IPS-18c (cell line): ENCODE measurements at regions not wholly inside any gene's neighbourhood (a gene's known extent, or its start where the extent isn't known, plus 50 kb on each side); places are given as distances from the start of the nearest gene placed in this dataset.
A peak's percentile ranks its signal among the peaks of the same experiment; 100 is the strongest.

Experiments used
- H3K4me3 ChIP-seq: 2 replicates; pipeline ENCODE4 v1.7.0; 2013; ENCODE audit warnings: low read depth, mild to moderate bottlenecking, low read length, moderate library complexity; ENCODE audit not compliant: insufficient read depth
- H3K9me3 ChIP-seq: one replicate; pipeline ENCODE4 v1.6.1; 2013; ENCODE audit warnings: mild to moderate bottlenecking, low read length, moderate library complexity; ENCODE audit not compliant: control insufficient read depth, insufficient read depth

- Histone ChIP-seq H3K4me3 (no peak overlapping the region), H3K9me3 (peaks cover 9% of the 10 kb centered on the region)
These were observed 155.7 kb downstream of the KLF13 start for GRCh38 chr15:31482122-31482922.

- peak overlapping the region; percentile 34 for H3K4me3 ChIP-seq
These were observed 156.7 kb downstream of the KLF13 start for GRCh38 chr15:31483053-31483985.

DNA sequence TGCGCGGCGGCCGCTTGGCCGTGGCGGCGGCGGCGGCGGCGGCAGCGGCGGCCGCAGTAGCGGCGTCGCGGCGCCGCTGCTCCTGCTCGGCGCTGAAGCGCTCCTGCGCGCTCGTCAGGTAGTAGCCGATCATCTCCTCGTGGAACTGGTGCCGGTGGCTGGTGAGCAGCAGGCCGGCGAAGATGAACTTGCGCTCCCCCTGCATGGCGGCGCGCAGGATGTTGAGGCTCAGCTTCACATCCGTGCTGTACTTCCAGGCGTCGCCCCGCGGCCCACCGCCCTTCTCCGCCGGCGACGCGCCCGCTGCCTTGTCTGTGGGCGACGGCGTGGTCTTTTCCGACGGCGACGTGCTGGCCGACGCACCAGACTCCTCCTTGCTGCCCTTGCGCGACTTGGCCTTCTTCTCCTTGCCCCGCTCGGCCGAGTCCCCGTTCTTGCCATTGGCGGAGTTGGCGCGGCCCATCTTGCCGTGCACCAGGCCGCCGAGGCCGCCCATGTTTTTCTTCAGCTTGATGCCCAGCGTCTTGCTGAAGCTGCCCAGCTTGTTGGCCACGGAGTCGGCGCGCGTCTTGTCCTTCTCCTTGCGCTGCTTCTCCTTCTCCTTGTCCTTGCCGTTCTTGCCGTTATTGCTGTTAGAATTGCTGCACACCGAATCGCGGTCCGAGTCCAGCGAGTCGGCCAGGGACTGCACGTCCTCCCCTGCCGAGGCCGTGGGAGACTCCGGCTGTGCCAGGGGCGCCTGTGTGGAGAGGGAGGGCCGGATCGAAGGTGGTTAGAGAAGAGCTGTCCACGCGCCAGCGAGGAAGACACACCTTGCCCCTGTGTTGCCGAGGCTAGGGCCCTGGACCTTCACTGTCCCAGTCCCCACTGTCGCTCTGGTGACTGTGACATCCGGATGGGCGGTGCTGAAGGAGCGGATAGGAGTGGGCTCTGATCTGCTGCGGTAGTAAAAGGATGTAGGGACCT, 157.6 kb downstream of the KLF13 start:
- Histone ChIP-seq H3K9me3 (peaks cover 9% of the 10 kb centered on the region), H3K4me3 (no peak overlapping the region)

More at GRCh38 chr15:31483053-31483985, 156.7 kb downstream of the KLF13 start:
- H3K9me3 ChIP-seq, result peaks cover 9% of the 10 kb centered on the region

- Histone ChIP-seq H3K9me3 (peaks cover 9% of the 10 kb centered on the region), H3K4me3 (no peak overlapping the region)
These were observed 158.4 kb downstream of the KLF13 start for GRCh38 chr15:31484986-31485385.

GRCh38 chr15:31485431-31485830, 158.8 kb downstream of the KLF13 start:
- H3K9me3 ChIP-seq, result peaks cover 9% of the 10 kb centered on the region
- H3K4me3 ChIP-seq, result no peak overlapping the region

DNA sequence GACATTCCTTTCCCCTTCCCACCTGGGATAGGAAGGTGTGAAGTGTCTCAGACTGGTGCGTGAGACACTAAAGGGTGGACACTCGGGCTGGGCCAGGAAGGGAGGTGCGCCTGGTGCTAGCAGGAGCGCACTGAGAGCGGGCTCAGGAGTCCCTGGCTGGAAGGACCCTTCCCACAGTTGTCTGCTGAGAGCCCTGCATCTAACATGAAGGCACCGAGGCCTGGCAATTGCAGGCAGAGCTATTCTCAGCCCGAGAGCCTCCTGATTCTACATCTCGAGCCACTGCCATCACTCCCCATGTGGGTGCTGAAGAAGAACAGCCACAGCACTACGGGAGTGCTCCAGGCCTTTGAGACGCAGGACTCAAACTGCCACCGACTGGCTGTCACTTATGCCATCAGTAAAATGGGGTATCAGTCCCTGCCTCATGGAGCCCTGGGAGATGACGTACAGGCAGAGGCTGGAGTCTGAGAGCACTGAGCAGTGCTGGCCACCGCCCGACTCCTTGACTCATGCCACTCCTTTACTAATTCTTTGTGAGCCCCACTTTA, 159.4 kb downstream of the KLF13 start:
- peaks cover 9% of the 10 kb centered on the region for H3K9me3 ChIP-seq
- H3K4me3 ChIP-seq, result no peak overlapping the region

- Histone ChIP-seq H3K9me3 (peaks cover 9% of the 10 kb centered on the region), H3K4me3 (no peak overlapping the region)
These were observed 159.9 kb downstream of the KLF13 start for GRCh38 chr15:31486506-31486905.

GRCh38 chr15:31486906-31487695, 160.5 kb downstream of the KLF13 start:
- no peak overlapping the region for H3K4me3 ChIP-seq

DNA sequence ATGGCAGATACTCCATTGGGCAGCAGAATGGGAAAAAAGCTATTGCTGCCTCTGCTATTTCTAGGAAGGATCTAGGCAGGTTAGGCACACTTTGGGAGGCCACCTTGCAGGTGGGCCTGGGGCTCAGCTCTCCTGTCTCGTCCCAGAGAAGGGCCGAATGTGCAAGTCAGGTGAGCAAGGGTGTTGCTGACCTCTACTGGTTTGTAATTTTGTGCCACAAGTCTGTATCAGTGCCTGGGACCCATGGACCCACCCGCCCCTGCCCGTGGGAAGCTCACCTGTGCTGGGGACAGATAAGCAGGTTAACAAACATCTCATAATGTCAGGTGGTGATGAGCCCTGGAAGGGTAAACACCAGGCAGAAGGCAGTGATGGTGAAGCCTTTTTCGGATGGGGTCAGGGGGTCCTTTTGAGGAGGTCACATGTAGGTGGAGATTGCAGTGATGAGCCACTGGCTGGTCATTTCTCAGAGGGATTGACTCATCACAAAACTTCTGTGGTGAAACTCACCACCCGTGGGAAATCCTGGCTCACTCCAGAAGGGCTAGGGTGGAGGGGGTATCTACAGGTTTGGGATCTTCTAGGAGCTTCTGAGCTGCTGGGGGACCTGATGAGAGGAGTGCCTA, 161.3 kb downstream of the KLF13 start:
- Histone ChIP-seq H3K9me3 (peaks cover 9% of the 10 kb centered on the region), H3K4me3 (no peak overlapping the region)

More at GRCh38 chr15:31486906-31487695, 160.5 kb downstream of the KLF13 start:
- peaks cover 9% of the 10 kb centered on the region for H3K9me3 ChIP-seq

DNA sequence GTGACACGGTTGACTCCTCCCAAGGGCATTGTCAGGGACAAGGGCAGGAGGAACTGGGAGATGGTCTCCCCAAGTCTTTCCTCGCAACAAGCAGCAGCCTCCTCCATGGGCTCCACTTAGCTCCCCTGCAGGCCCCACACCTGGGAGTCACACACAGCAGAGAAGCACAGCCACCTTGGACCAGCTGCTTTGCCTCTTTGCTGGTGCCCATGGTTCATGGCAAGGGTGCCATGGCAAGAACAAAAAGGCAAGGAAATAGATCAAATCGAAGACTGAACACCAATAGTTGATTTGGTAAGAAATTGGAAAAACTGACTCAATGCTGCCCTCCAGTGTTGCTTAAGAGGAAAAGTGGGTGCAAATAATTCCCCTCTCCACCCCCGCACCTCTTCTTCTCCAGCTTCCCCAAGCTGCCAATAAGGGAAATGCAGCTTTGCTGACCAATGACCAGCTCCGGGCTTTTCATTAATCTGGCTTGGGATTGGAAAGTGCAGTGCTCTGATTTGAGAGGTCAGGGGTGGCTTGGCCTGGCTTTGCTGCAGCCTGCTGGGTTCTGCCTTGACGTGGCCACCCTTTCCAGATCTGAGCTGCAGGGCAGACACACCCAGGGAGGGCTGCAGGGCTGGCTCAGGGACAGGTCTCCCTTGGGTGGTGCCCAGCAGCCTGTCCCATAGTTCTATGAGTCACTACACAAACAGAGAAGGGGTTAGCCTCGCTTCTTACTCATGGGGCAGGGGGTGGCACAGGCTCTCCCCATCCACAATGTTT, 162.0 kb downstream of the KLF13 start:
- Histone ChIP-seq H3K9me3 (peaks cover 9% of the 10 kb centered on the region), H3K4me3 (no peak overlapping the region)

DNA sequence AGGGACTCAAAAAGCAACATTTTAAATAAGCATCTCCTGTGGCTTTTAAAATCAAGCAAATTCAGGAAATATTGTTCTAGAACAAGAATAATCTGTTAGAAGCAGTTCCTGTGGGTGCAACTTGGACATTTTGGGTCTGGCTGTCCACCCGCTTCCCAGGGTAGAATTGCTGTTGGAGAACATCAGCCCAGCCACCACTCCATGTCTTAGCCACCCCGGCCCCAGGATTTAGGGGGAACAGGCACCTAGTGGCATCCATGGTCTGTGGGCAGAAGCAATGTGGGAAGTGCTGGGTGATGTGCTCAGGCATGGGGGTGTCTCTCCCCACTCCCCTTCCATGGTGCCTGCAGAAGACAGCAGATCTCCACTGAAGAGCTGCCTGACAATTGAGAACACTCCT, 162.6 kb downstream of the KLF13 start:
- Histone ChIP-seq H3K9me3 (peaks cover 7% of the 10 kb centered on the region), H3K4me3 (no peak overlapping the region)

DNA sequence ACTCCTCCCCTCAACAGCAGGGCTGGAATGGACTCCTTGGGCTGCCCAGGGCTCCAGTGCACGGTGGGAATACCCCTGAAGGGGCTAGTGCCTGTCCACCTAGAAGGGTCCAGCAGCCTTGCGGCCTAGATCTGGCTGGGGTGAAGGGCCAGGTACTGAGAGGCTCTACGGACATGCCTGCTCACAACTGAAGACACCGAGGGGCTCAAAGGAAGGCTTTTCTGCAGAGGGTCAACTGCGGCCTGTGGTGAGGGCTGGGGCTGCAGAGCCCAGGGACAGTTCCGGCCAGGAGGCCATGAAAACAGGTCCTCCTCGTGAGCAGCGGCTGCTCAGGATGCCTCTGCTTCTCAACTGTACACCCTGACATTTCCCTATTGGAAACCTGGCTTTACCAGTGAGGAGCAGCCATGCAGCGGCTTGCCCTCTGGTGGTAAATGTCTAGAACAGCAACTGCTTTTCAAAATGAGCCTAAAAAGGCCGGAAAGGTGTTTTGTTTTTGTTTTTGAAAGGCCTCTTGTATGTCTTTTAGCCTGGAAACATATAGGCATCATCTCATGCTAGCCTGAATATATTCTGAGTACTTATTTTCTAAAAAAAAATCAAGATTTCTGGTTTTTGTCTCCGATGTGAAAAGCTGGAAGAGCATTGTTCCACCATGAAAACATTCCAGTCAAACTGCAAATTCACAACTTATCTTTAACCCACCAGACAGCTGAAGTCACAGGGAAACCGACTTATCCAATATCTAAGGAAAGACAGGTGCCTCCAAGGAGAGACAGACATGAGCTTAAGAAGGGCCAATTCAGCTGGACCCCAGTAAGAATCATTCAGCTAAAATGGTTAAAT, 163.4 kb downstream of the KLF13 start:
- Histone ChIP-seq H3K9me3 (no peaks in the 10 kb centered on the region), H3K4me3 (no peak overlapping the region)

DNA sequence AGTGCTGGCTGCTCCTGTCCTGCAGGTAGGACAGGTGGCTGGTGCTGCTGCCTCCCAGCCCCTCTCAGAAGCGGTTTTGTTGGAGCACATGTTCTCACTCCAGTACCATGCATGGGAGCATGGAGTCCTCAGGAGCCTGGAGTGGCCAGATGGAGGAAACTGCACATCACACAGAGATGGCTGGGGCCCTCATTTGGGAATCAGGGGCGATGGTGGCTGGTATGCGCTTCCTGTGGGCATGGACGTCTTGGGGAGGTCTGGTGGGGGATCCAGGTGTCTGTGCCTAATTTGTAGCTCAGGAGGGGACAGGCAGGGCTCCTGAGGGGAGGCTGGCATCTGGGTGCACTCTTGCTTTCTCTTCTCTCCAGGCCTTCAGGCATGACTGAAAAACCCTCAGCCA, 168.2 kb downstream of the KLF13 start:
- Histone ChIP-seq H3K4me3 (no peak overlapping the region), H3K9me3 (no peaks in the 10 kb centered on the region)

- H3K4me3 ChIP-seq, result no peak overlapping the region
- H3K9me3 ChIP-seq, result no peaks in the 10 kb centered on the region
These were observed 168.6 kb downstream of the KLF13 start for GRCh38 chr15:31495281-31495680.
